Activated CD4-positive, alpha-beta T cell treated with anti-CD3 and anti-CD28 coated beads, Interleukin-10, Interleukin-2, amounts not matched to agents 100 ng/mL and 50 ng/mL, durations not matched to agents 16 hours and 8 hours (primary cell): ENCODE measurements at regions not wholly inside any gene's neighbourhood (a gene's known extent, or its start where the extent isn't known, plus 50 kb on each side); places are given as distances from the start of the nearest gene placed in this dataset.
"Not testable (repeated sequence)": the region's sequence is repeated elsewhere in the genome, so short reads cannot be mapped to it uniquely, and the experiment has no call there.

ENCODE experiments used
- DNase-seq: peaks from one replicate; pipeline ENCODE4 v3.0.0-alpha.2; 2020

DNA sequence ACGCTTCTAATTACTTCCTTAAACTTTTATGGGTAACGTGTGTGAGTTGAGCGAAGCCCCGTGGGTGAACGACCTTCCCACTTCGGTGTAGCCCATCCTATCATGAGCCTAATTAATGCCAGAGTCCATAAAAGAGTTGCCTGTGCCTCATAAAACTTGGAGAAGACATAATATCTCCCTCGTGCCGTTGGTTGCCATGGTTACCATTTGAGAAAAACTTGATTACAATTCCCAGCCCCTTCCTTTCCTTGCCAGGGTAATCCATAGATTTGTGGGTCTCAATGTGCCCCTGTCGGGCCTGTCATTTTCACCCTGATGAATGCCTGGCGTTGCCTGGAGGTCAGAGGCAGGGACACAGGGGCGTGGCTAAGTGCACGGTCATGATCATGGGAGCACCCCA, 127.1 kb downstream of the GLRX3 start:
- DNase-seq = no peak

DNA sequence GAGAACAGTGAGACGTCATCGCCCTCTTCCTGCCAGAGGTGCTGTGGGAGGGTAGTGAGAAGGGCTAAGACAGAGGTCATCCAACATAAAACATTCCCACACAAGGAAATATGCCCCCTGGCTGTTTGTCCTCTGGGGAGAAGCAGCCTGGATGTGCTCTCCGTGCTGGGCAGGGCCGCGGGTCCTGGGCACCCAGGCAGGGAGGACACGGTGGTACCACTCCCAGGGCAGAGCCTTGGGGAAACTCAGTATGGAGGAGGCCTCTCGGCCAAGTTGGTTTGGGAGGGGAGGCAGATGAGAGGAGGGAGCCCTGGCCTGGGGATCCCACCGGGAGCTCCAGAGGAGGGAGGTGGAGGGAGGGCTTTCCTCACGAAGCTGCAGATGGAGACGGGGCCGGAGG, 129.4 kb downstream of the GLRX3 start:
- no peak for DNase-seq

DNA sequence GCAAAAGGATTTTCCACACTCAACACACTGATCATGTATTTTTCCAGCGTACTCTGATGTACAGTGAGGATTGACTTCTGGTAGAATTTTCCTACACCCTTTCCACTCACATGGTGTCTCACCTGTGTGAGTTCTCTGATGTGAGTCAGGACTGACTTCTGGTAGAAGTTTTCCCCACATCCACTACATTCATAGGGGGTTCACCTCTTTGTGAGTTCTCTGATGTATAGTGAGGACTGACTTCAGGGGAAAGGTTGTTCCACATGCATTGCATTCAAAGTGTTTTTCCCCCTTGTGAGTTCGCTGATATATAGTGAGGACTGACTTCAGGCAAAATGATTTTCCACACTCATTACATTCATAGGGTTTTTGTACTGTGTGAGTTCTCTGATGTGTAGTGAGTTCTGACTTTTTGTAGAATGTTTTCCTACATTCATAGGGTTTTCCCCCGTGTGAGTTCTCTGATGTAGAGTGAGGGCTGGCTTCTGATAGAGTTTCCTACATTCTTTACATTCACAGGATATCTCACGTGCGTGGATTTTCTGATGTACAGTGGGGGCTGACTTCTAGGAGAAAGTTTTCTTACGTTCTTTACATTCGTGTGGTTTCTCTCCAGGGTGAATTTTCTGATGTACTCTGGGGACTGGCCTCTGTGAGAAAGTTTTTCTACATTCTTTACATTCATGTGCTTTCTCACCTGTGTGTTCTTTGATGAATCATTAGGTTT, 146.5 kb downstream of the GLRX3 start:
- DNase-seq = no peak

DNA sequence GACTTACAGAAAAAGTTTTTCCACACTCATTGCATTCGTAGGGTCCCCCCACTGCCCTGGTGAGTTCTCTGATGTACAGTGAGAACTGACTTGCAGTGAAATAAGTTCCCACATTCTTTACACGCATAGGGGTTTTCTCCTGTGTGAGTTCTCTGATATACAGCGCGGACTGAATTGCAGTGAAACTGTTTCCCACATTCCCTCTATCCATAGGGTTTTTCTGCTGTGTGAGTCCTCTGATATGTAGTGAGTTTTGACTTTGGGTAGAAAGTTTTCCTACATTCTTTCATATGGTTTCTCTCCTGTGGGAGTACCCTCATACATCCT, 147.0 kb downstream of the GLRX3 start:
- no peak for DNase-seq

DNA sequence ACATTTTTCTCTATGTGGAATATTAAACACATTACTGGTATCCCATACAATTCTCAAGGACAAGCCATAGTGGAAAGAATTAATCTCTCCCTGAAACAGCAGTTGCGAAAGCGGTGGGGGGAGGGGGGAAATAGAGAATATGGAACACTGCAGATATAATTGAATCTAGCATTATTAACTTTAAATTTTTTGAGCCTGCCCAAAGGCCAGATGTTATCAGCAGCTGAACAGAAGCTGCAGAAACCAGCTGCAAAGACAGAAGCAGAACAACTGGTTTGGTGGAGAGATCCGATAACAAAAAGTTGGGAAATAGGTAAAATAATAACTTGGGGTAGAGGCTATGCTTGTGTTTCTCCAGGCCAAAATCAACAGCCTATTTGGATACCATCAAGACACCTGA, 159.6 kb downstream of the GLRX3 start:
- DNase-seq = not testable (repeated sequence)

DNA sequence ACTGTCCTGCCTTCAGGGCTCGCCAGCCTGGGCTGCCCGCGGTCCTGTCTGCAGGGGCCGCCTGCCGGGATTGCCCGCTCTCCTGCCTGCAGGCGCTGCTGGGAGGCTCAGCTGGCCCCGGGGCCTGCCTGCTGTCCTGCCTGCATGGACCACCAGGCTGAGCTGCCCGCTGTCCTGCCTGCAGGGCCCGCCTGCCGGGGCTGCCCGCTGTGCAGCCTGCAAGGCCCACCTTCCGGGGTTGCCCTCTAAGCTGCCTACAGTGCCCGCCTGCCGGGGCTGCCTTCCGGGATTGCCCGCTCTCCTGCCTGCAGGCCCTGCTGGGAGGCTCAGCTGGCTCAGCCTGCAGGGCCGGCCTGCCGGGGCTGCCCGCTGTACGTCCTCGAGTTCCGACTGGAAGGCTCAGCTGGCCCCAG, 164.4 kb downstream of the GLRX3 start:
- peak; percentile 6 for DNase-seq

DNA sequence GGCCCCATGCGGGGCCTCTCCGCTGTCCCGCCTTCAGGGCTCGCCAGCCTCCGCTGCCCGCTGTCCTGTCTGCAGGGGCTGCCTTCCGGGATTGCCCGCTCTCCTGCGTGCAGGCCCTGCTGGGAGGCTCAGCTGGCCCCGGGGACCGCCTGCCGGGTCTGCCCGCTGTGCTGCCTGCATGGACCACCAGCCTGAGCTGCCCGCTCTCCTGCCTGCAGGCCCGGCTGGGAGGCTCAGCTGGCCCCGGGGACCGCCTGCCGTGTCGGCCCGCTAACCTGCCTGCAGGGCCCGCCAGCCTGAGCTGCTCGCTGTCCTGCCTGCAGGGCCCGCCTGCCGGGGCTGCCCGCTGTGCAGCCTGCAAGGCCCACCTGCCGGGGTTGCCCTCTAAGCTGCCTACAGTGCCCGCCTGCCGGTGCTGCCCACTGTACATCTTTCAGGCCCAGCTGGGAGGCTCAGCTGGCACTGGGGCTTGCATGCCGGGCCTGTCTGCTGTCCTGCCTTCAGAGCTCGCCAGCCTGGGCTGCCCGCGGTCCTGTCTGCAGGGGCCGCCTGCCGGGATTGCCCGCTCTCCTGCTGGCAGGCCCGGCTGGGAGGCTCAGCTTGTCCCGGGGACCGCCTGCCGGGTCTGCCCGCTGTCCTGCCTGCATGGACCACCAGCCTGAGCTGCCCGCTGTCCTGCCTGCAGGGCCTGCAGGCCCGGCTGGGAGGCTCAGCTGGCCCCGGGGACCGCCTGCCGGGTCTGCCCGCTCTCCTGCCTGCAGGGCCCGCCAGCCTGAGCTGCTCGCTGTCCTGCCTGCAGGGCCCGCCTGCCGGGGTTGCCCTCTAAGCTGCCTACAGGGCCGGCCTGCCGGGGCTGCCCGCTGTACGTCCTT, 165.1 kb downstream of the GLRX3 start:
- DNase-seq = peak; percentile 58

DNA sequence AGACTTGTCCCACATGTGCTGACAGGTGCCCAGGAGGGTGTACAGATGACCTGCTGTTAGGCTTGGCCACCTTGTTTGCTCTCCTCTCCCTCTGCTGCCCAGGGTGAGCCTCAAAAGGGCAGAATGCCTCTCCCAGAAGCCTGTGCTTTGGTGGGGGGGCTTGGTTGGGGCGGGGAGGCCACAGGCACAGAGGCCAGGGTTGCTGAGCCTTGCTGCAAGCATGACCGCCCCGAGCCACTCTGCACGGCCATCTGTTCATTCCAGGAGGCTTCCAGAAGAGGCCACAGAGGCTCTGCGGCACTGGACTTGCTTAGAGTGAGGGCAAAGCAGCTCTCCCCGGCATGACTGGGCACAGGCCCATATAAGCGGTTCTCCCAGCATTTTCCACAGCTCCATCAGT, 190.8 kb downstream of the GLRX3 start:
- no peak for DNase-seq

DNA sequence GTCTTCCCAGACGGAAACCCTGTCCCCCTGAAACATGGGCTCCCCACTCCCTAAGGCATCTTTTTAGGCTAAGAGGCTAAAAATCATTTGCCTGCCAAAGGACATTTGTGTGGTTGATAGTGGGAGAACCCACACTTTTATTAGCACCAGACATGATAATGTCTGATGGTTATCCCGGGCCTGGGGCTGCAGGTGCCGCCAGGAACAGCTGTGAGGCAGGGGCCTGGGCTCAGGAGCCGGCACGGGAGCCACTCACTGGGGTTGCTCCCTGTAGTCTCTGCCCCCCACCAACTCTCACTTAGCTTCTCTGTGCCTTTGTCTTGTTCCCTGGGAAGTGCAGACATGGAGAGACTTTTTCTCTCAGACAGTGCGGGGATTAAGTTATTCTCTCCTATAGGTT, 193.6 kb downstream of the GLRX3 start:
- no peak for DNase-seq

DNA sequence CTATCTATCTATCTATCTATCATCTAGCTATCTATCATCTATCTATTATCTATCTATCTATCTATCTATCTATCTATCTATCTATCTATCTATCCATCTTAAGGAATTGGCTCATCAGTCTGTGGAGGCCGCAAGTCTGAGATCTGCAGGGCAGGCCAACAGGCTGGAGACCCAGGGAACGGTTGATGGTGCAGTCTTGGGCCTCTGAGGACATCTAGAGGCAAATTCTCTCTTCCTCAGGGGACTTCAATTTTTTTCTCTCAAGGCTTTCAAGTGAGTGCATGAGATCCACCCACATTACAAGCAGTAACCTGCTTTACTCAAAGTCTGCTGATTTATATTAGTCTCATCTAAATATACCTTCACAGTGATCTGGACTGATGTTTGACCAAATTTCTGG, 197.0 kb downstream of the GLRX3 start:
- DNase-seq = no peak

DNA sequence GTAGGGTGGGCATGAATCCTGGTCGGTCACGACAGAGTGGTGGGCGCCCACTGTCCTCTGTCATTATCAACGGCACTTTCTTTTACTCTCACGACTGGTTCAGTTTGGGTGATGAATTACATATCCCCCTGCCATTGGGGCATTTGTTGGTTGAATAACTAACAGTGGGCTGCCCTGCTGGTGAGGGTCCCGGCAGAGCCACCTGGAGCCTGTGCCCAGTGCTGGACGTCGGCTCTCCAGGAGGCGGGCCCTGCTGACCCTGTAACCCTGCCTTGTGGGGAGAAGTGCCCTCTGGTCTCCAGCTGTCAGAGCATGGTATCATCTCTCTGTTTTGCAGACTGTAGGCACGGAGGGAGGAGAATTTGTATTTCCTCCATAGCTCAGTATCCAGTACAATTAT, 199.1 kb downstream of the GLRX3 start:
- no peak for DNase-seq

DNA sequence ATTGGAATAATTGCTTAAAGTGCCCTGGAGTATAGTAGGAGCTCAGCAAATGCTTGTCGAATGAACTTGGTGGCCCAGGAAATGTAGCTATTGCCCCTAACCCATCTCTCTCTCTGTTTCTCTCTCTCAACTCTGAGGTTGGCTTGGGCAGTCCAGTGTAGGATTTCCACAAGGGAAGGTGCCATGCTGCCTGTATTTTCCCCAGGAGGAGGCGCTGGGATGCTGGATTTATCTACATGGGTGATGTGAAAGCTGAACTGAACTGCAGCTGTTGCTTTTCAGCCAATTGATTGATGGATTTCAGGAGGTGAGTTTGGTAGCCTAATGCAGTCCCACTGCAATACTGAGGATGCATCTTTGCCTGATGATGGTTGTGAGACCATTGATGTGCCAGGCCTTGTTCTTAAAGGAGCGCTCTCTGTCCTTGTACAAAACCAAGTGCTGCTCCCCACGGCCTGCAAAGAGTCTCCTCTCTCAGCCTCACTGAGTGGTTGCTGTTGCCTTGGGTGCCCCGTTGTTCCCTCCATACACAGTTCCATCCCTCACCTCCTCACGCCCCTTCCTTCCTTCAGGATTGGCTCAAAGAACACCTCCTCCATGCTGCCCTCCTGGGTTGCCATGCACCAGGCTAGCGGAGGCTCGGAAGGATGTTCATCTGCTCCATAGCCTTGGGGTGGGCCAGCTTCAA, 200.6 kb downstream of the GLRX3 start:
- no peak for DNase-seq

DNA sequence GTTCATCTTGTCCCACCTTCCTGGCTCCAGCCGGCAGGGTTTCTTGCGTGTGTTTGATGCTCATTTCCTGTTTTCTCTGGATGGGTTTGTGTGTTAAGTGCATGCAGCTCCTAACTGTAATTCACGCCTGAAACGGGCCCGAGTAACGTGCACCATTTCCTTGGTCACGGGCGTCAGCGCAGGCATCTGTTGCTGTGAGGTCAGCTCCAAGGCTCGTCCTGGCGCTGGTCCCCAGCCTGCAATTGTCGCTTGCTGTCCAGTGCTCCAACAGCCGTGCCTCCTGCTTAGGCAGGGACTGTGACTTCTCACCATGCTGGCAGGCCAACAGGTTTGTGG, 201.1 kb downstream of the GLRX3 start:
- no peak for DNase-seq

DNA sequence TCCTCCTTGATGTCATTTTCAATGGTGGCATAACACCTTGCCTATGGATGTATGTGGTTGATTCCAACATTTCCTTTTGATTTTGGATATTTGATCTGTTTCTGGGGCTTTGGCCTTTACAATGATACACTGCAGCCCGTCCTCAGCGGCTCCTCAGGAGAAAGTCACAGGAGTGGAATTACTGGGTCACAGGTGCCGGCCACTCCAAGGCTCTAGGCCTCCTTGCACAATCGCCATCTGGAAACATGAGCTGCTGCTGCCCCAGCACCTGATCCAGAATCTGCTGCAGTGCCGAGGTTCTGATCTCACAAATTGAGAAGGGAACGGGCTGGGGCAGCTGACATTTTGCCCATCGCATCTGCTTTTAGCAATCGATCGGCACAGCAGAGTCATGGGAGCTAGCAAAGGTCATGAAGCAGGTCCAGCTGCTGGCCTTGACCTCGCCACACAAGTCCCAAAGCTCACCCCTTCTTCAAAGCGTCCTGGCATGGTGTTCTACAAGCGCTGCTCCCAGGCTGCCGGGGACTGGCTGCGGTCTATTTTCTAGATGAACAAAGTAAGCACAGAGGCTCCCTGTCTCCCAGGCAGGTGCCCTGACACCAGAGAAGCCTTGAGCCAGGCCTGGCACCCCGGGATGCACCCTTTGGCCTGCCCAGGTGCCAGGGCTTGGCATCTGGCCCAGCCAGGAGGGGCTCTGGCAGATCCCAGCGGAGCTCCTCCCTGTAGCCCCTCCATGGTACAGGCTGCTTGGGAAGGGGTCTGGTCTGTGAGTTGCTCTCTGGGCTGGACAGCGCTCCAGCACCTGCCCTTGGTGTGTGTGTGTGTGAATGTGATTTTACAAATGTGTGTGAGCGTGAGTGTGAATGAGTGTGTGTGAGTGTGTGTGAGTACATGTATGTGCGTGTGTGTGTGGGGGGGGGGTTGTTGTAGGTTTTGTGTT, 201.8 kb downstream of the GLRX3 start:
- DNase-seq = no peak

DNA sequence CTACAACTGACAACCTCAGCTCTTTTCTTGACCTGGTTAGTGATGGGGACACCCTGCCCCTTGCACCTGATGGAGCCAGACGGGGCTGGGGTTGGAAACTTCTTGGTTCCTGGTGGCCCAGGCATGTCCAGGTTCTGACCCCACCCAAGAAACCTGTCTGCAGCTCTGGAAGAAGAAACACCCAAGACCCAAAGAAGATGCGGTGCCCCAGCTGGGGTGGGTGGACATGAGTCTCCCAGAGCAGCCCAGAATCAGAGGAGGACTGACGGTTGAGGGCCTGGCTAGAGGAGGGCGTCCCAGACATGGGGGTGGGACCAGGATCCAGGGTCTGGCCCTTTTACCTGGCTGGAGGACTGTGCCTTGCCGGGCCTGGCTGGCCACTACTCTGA, 202.4 kb downstream of the GLRX3 start:
- DNase-seq = no peak

DNA sequence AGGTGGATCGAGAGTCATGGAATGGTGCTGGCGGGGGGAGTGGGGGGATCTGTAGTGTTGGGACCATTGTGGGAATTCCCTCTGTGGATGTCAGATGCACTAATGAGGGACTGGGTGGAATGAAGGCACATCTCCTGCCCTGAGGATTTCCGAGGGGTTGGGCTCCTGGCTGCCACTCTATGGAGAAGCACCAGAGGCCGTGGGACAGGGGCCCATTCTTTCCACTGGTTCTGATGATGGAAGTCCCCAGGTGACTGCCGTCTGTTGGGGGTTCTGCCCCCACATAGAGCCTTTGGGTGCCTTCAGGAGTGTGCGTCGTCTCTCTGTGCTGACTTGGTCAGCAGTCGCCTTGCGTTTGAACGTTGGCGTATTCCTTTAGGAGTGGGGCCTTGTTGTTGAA, 202.9 kb downstream of the GLRX3 start:
- no peak for DNase-seq

DNA sequence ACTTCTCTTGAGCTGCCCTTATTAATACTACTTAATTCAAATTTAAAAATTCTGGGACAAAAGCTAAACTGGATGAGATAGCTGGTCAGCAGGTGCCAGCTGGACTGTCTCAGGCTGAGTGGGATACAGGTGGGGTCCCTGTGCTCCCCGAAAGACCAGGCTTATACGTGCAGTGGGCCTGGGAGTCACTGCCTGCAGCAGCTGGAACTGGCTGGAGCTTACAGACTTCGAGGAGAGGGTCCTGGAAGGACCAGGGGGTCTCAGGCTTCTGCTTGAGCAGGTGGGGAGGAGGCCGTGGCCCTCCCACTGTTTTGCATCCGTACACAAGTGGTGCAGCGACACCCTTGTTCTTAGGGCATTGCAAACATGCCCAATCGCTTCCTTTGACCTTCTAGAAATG, 203.7 kb downstream of the GLRX3 start:
- no peak for DNase-seq

DNA sequence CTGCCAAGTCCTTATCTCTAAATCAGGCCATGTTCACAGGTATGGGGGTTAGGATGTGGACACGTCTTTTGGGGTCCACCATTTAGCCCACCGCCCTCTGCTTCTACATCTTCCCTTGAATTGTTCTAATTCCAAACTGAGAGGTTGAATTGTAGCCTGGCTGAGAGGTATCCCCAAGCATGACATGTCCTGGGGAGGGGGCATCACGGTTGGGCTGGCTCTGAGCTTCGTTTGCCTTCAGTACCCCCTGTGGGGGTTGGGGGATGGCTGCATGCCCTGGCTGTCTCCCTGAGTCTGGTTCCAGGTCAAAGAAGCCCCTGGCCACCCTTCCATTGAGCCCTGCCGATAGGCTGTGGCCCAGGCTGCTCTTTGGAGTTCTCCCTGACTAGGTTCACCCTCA, 204.6 kb downstream of the GLRX3 start:
- no peak for DNase-seq

DNA sequence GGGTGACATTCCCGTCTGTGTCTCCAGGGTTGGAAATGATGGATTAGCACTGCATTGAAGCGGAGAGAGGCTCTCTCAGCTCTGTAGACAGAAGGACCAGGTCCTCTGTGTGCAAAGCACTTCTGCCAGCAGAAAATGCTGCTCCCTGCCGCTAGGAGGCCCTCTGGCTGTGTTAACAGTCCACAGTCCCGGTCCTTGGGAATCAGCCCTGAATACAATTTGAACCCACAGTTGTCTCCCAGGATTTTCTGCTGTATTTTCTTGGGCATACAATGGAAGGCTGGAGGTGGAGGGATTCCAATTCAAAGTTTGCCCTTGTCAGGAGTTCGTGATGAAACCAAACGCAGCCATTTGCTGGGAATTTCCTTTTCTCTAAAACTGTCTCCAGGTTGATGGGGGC, 205.2 kb downstream of the GLRX3 start:
- no peak for DNase-seq

DNA sequence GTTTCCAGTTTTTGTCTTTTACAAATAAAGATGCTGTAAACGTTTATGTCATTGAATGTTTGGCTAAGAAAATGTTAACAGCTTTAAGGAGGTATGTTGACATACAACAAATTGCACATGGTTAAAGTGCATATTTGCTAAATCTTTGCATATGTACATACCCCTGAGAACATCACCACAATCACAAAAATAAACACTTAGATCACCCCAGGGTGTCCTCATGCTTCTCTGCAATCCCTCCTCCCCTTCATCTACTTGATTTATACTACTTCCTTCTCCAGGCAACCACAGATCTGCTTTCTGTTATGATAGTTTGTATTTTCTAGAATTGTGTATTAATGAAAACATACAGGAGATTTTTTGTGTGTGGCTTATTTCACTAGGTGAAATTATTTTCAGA, 209.5 kb downstream of the GLRX3 start:
- DNase-seq = no peak

DNA sequence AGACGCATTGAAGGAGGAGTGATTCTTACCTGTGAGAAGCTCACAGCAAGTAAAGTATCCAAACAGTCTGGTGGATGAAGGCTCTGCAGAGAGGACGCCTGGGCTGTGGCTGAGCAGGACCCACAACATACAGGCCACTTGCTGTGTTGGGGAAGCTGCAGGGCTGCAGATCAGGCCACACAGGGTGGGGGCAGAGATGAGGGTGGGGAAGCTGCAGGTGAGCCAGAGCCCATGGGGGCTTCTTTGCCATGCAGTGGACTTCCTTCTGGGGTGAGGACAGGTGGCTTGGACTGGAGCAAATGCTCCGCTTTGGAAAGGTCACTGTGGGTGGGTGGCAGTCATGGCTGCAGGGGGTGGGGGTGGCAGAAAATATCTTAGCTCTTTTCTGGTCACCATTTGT, 214.8 kb downstream of the GLRX3 start:
- no peak for DNase-seq

DNA sequence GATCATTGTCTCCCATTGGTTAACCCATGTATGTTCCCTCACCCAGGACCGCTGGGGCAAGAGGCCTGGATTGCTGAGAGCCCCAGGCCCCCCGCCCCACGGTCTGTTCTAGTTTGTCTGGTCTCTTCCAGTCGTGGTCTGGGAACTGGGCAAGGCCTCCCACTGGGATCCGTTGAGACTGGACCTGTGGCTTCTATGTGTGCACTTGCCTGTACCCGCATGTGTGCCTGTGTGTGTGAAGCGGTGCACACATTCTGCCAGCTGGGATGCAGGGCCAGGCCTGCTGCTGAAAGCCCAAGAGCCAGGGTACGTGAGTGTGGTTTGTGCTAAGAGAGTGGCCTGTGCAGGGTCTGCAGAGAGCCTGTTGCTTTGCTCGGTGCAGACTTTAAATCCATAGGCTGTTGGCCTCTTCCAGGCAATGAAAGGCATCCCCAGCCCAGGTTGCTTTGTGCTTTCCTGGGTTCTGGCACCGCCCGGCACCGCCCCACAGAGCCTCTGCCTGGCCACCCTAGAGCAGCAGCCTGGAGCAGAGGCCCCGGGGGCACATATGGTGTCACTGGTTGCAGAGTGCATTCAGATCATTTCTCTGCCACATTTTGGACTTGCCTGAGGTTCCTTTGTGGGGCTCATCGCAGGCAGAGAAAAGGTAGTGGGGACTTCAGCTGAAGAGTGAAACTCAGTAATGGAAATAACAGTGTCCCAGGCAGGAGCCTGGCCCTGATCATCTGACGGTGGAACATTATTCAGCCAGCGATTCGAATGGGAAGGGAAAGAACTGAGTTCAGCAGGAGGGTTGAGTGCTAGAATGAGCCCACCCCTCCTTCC, 215.5 kb downstream of the GLRX3 start:
- DNase-seq = no peak
